Breast epithelium (tissue), 3 donors: ENCODE measurements at regions not wholly inside any gene's neighbourhood (a gene's known extent, or its start where the extent isn't known, plus 50 kb on each side); places are given as distances from the start of the nearest gene placed in this dataset.

Experiments used
- CTCF ChIP-seq, 3 donors: fragments of 450-650 bp; IDR thresholded peaks; one replicate each; pipeline ENCODE4 v1.5.1; 2016 to 2017; ENCODE audit warnings: antibody characterized with exemption in 3 of 3, mild to moderate bottlenecking in 3 of 3, moderate library complexity in 3 of 3
- POLR2A ChIP-seq: fragments of 450-650 bp; IDR thresholded peaks from one replicate; pipeline ENCODE4 v1.6.1; 2016; ENCODE audit warnings: antibody characterized with exemption, mild to moderate bottlenecking, moderate library complexity
- POLR2AphosphoS5 ChIP-seq, 3 donors: sonication (generic); formaldehyde crosslinking; IDR thresholded peaks; one replicate each; pipeline ENCODE4 v1.6.1; 2017; ENCODE audit warnings: antibody characterized with exemption in 3 of 3

GRCh38 chr1:9429342-9429711, 109.9 kb upstream of the SLC25A33 start:
- TF ChIP-seq CTCF (IDR thresholded peaks at IDR 0.05) (no peak), POLR2AphosphoS5 (IDR thresholded peaks at IDR 0.05) (no peak), POLR2A (no peak)
